GM18502 (cell line): ENCODE measurements at regions not wholly inside any gene's neighbourhood (a gene's known extent, or its start where the extent isn't known, plus 50 kb on each side); places are given as distances from the start of the nearest gene placed in this dataset.
"Not testable (repeated sequence)": the region's sequence is repeated elsewhere in the genome, so short reads cannot be mapped to it uniquely, and the experiment has no call there.

Experiments used
- ATAC-seq: cut with Tn5 transposase; IDR thresholded peaks from one replicate; pipeline ENCODE4 v1.9.1; 2021; ENCODE audit warnings: mild to moderate bottlenecking; ENCODE audit not compliant: unreplicated experiment, poor library complexity

DNA sequence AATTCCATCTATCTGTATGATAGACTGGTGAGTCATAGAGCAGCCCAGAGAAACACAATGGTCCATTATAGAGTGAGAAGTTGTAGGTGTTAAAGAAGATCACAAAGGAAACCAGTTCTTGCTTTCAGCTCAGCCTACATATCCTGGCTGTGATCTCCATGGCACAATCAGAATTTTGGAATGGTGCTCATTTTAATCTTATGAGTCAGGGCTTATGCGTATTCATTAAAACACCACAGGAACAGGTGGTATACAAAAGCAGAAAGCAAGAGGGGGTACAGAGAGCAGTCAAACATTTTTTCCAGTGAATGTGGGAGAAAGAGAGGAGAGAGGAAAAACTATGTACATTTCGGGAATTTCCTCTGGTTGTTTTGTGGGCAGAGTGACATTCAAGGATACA, 126.9 kb downstream of the MFAP3L start:
- ATAC-seq, result no peak

GRCh38 chr4:169898095-169898494, 128.1 kb downstream of the MFAP3L start:
- no peak for ATAC-seq

DNA sequence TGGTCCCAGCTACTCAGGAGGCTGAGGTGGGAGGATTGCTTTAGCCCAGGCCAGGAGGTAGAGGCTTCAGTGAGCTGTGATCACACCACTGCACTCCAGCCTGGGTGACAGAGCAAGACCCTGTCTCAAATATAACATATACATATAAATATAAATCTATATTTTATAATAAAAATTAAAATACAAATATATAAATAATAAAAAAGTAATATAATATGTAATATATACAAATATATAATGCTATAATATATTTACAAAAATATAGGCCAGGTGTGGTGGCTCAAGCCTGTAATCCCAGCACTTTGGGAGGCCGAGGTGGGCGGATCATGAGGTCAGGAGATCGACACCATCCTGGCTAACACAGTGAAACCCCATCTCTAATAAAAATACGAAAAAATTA, 131.4 kb downstream of the MFAP3L start:
- not testable (repeated sequence) for ATAC-seq

- ATAC-seq, result no peak
Measured at GRCh38 chr4:169885893-169886292, 128.1 kb upstream of the HPF1 start.

- ATAC-seq, result no peak
Measured at GRCh38 chr4:169881769-169882168, 124.0 kb upstream of the HPF1 start.

DNA sequence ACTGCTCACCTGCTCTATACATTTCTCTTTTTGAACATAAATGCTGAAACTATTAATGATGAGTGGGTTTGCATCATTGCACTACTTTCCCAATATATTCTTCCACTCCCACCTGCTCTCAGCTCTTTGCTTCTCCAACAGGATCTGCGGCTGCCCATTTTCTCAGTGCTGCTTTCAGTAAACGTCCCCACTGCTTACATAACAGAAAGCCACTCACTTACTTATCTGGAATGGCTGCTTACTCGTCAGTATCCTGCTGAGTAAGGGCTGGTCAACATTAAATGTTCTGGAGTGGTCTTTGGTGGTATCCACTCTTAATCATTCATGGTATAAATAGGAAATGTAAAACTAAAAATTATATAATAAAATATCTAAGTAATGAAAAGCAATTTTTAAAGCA, 112.8 kb upstream of the HPF1 start:
- no peak for ATAC-seq

DNA sequence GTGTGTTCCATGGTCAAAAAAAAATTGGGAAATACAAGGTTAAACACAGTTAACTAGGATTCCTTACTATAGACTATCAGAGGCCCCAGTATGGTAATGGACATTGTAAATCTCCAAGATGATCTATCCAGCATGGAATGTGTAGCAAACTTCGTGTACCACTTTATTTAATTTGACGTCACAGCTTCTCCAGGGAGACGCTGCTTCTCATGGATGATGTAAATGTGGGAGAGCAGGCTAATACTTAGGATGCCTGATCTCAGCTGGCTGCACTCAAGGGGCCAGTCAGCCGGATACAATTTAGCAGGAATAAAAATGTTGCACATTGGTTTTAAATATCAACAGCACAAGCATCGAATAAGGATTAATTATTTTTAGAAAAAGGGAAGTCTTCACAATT, 111.7 kb upstream of the HPF1 start:
- ATAC-seq, result no peak

GRCh38 chr4:169861593-169861992, 103.8 kb upstream of the HPF1 start:
- ATAC-seq, result no peak

DNA sequence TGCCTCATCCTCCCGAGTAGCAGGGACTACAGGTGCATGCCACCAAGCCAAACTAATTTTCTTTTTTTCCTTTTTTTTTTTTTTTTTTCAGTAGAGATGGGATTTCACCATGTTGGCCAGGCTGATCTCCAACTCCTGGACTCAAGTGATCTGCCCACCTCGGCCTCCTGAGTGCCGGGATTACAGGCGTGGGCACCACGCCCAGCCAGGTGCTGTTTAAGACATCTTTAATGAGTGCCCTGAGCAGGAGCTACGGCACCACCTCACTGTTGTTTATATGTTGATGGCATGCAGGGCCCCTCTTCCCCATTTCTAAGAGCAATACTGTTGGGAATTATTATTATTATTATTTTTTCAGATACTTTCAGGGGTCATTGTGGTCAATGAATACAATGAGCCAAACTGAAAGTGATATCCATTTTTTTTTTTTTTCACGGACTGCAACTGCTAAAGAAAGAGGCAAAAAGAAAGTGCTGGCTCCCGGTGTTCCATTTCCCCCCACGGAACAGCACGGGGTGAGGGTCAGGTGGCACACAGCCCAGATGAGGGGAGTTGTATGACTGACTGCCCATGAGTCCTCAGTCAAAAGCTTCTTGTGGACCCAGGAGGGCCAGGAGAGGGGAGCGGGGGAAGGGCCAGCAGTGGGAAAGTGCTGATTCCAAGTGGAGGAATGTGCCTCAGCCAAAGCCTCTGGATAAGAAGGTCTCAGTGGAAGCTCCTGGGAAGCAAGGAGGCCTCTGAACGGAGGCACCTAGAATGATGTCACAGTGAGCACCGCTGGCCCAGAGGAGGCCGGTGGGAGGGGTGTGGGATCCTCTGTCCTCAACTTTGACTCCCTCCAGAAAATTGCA, 101.8 kb upstream of the HPF1 start:
- ATAC-seq, result no peak

DNA sequence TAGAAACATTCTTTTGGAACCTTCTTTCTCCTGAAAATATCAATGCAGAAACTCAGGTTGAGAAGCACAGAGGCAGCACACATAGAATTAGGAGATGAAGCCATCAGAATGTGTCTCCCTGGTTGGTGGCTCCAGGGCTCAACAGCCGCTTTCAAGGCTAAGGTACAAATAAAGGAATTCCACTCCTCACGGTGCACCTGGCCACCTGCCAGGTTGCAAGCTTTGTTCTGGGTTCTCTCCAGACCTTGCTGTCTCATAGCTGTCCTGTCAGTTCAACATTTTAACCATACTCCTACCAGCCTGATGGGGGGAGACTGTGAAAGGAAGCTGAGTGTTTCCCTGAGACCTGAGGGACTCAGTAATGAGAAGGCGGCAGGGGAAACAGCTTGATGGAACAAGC, 96.3 kb upstream of the HPF1 start:
- no peak for ATAC-seq

- ATAC-seq, result no peak
Measured at GRCh38 chr4:169852481-169852880, 94.7 kb upstream of the HPF1 start.

DNA sequence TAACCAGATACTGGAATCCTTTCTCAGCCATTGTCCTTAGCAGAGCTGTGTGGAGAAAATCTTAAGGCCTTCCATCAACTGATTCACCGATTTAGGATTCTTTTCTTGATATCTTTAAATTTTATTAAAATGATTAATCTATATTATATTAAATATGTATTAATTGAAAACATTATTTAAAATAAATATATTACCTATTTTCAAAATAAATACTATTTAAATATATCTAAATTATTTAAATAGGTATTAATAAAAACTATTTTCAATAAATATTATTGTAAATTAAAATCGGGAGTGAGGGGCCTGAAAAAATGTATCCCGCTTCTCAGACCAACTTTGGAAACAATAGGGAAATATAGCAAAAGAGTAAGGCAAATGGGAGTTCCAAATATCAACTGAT, 94.0 kb upstream of the HPF1 start:
- ATAC-seq, result no peak

- ATAC-seq, result no peak
Measured at GRCh38 chr4:169849456-169849855, 91.7 kb upstream of the HPF1 start.

- no peak for ATAC-seq
Measured at GRCh38 chr4:169848018-169848417, 90.3 kb upstream of the HPF1 start.

DNA sequence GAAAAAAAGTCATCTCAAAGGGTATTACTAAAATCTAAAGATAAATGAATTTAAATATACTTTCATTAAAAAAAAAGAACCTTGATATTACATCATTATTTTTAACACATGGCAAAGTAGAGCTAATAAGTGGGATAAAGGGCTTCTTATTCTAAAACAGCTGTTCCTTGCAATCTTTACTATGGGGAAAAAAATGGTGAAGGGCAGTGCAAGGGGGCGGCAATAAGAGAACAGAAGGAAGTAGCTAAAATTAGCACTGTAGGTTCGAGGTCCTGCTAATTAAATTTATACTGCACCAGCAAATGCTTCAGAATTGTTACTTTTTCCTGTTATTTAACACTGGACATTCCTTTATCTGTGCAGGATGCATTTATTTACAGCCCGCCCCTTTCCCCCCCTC, 89.4 kb upstream of the HPF1 start:
- no peak for ATAC-seq

DNA sequence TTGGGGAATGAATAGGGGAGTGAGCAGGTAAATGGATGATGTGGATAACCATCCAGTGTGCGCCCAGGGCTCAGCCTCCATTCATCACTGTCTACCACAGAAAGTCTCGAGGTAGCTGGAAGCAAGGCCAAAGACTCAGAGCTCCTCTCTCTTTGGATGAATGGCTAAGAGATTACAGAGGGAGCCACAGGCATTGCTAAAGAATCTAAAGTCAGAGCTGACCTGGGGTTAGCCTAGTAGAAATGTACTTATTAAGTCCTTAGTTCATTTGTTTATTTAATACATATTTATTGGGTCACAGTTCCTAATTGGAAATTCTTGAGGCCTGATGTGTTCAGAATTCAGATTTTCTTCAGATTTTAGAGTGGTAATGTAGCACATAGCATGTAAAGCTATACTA, 88.7 kb upstream of the HPF1 start:
- no peak for ATAC-seq

DNA sequence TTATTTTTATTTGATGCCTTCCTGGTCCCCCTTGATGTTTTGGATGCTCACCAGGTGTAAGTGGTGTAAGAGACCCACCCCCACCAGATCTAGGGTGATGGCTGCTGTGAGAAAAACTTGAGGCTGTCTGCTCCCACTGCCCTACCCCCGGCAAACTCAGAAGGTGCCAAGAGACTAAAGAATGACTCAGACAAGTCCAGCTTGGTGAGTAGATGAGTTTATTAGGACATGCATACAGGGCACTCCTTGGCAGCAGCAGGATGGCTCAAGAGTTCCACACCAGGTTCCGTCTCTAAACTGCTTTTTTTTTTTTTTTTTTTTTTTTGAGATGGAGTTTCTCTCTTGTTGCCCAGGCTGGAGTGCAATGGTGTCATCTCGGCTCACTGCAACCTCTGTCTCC, 84.0 kb upstream of the HPF1 start:
- ATAC-seq, result no peak

DNA sequence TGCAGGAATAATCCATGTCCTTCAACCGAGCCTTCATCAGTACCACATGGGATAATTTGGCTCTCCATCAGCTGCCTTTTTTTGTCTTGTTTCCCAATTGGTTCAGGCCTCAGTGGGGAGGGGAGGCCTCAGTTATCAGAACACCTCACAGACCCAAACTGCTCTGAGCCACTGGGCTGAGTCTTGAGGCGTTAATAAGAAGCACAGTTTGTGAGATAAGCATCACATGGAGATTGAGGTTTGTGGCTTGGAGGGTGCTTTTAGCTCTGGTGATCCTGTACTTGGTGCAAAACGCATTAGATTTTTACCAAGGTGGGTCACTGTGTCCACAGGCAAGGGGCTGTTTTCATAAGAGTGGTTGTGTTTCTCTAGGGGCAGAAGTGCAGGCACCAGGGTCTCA, 82.8 kb upstream of the HPF1 start:
- ATAC-seq, result no peak

DNA sequence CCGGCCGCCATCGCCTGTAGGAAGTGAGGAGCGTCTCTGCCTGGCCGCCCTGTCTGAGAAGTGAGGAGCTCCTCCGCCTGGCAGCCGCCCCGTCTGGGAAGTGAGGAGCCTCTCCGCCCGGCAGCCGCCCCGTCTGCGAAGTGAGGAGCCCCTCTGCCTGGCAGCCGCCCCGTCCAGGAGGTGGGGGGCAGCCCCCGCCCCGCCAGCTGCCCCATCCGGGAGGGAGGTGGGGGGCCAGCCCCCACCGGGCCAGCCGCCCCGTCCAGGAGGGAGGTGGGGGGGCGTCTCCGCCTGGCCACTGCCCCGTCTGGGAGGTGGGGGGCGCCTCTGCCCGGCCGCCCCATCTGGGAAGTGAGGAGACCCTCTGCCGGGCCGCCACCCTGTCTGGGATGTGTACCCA, 70.6 kb upstream of the HPF1 start:
- not testable (repeated sequence) for ATAC-seq

DNA sequence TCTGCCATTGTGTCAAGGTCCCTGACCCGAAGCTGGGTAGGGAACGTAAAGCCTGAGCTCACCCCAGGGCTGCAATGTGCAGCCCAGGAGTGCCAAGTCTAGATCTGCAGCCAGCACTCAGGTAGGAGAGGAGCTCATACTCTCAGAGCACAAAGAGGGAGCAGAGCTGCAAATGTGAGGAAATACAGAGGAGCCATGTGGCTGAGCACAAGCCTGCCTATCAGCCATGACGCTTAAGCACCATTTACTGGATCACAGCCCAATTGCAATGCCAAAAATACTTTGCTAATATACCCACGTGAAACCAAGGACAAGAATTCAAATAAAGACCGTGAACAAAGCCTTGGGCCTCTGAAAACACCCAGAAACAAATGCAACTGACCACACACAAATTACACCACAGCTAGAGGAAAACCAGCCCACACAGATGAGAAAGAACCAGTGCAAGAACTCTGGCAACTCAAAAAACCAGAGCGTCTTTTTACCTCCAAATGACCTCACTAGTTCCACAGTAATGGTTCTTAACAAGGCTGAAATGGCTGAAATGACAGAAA, 69.0 kb upstream of the HPF1 start:
- no peak for ATAC-seq

- no peak for ATAC-seq
Measured at GRCh38 chr4:169823685-169824084, 65.9 kb upstream of the HPF1 start.

DNA sequence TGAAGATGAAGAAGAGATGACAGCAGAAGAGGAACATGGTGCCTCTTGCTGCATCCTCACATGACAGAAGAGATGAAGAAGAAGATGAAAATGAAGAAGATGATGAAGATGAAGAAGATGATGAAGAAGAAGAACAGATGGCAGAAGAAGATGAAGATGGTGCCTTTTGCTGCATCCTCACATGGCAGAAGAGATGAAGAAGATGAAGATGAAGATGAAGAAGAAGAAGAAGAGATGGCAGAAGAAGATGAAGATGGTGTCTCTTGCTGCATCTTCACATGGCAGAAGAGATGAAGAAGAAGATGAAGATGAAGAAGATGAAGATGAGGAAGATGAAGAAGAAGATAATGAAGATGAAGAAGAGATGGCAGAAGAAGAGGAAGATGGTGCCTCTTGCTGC, 63.7 kb upstream of the HPF1 start:
- no peak for ATAC-seq
